Common myeloid progenitor, CD34-positive (primary cell): ENCODE measurements at regions not wholly inside any gene's neighbourhood (a gene's known extent, or its start where the extent isn't known, plus 50 kb on each side); places are given as distances from the start of the nearest gene placed in this dataset.

Experiments used
- CTCF ChIA-PET: fragments of 350-600 bp; sonication (Branson Sonifier 250); formaldehyde crosslinking; loops from one replicate; lab custom pipeline; 2021; ENCODE audit warnings: antibody characterized with exemption; lab: Charles Lee
- POLR2A ChIA-PET: fragments of 350-600 bp; sonication (Branson Sonifier 250); formaldehyde crosslinking; loops from one replicate; lab custom pipeline; 2021; ENCODE audit warnings: antibody characterized with exemption; lab: Charles Lee
- DNase-seq, 3 donors: peaks; one replicate each; pipeline versions ENCODE4 v3.0.0 to v3.0.0-alpha.2; 2013
- H3K27ac ChIP-seq, 2 experiments: 1 replicate in 1 of 2; 2 replicates in 1 of 2; pipeline ENCODE4 v1.7.0; 2013; ENCODE audit warnings: inconsistent platforms in 2 of 2, low read length in 2 of 2, mild to moderate bottlenecking in 2 of 2, low read depth in 1 of 2, moderate library complexity in 1 of 2; ENCODE audit not compliant: severe bottlenecking in 2 of 2, insufficient read depth in 1 of 2, poor library complexity in 1 of 2
- H3K27me3 ChIP-seq, 5 experiments: replicated peaks in 2 of 5; 1 replicate in 3 of 5; 2 replicates in 2 of 5; pipeline versions ENCODE4 v1.6.1 to v1.7.0; 2013; ENCODE audit warnings: low read length in 4 of 5, mild to moderate bottlenecking in 2 of 5, moderate library complexity in 2 of 5, inconsistent platforms in 1 of 5; ENCODE audit not compliant: insufficient read depth in 5 of 5, control insufficient read depth in 4 of 5
- H3K36me3 ChIP-seq, 4 experiments: 1 replicate in 2 of 4; 2 replicates in 2 of 4; pipeline versions ENCODE4 v1.6.1 to v1.7.0; 2013; ENCODE audit warnings: low read length in 3 of 4, control low read depth in 1 of 4, mild to moderate bottlenecking in 1 of 4; ENCODE audit not compliant: control insufficient read depth in 4 of 4, insufficient read depth in 4 of 4
- H3K4me1 ChIP-seq, 4 experiments: 1 replicate in 3 of 4; 2 replicates in 1 of 4; pipeline versions ENCODE4 v1.6.1 to v1.7.1; 2013; ENCODE audit warnings: low read length in 3 of 4, mild to moderate bottlenecking in 3 of 4, control low read depth in 1 of 4, inconsistent platforms in 1 of 4, moderate library complexity in 1 of 4; ENCODE audit not compliant: control insufficient read depth in 4 of 4, insufficient read depth in 4 of 4; ENCODE audit errors: control extremely low read depth in 1 of 4
- H3K4me3 ChIP-seq, 7 experiments: 1 replicate in 4 of 7; 2 replicates in 3 of 7; pipeline versions ENCODE4 v1.5.1 to v1.7.0; 2013; ENCODE audit warnings: mild to moderate bottlenecking in 7 of 7, low read length in 6 of 7, moderate library complexity in 6 of 7, inconsistent platforms in 2 of 7, low read depth in 2 of 7, control low read depth in 1 of 7; ENCODE audit not compliant: insufficient read depth in 4 of 7, control insufficient read depth in 1 of 7; ENCODE audit errors: extremely low read depth in 1 of 7
- H3K9me3 ChIP-seq, 5 experiments: 1 replicate in 4 of 5; 2 replicates in 1 of 5; pipeline versions ENCODE4 v1.6.1 to v1.7.1; 2013; ENCODE audit warnings: low read length in 4 of 5, mild to moderate bottlenecking in 2 of 5, inconsistent platforms in 1 of 5, low read depth in 1 of 5, moderate library complexity in 1 of 5; ENCODE audit not compliant: control insufficient read depth in 4 of 5, insufficient read depth in 2 of 5; ENCODE audit errors: control extremely low read depth in 1 of 5
- WGBS: methylation state at CpG from one replicate; pipeline ENCODE4 v1.1.5; 2013; ENCODE audit not compliant: insufficient coverage; 5-methylcytosine and 5-hydroxymethylcytosine counted together

DNA sequence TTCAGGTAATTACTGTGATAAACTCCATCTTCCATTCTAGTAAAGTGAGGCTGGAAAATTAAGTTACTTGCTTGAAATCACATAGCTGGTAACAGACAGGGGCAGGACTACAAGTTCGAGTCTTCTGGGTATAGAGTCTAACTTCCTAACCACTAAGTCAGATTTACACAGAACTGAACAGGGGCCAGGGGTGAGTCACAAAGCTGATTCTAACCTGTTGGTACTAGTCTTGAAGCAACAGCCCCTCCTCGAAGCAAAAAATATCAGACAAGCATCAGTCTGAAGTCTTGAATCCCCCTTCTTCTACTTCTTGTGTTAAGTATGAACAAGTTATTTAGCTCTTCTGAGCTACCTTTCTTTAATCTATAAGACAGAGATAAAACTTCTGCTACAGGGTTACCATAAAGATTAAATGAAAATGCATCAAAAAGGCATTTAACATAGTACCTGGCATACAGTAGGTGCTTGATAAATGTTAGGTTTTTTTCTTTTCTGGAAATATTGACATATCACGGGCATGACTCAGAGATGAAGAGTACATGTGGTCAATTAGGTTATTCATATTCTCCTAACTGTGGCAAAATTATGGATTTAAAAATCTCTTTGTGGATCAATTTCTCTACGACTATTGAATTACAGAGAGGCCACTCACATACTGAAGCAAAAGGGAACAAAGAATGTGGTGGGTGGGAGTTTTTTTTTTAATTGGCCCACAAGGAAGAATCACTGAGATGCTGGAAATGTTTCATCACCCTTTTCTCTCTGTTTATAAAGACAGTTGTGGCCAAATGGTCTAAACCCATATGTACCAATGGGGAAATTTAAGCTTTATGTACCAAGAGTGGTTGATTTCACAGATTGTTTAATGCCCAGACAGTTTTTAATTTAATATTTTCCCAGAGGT, 266.9 kb upstream of the DYNLRB2 start:
- Histone ChIP-seq H3K27me3 (no peaks in the 10 kb centered on the region), H3K4me3 (no peak overlapping the region), H3K4me1 (no peaks in the 10 kb centered on the region), H3K27ac (no peak overlapping the region), H3K36me3 (no peaks in the 10 kb centered on the region), H3K9me3 (no peaks in the 10 kb centered on the region)
- no peak for DNase-seq
- ChIA-PET CTCF (interaction anchor here (1.4 kb wide), 1 partner anchor 10 kb away, joined by 3 read pairs; no protein-coding TSS in a partner anchor), POLR2A (no interaction called here)
- WGBS, result 100% methylated on average over 1 of the region's 4 CpGs

DNA sequence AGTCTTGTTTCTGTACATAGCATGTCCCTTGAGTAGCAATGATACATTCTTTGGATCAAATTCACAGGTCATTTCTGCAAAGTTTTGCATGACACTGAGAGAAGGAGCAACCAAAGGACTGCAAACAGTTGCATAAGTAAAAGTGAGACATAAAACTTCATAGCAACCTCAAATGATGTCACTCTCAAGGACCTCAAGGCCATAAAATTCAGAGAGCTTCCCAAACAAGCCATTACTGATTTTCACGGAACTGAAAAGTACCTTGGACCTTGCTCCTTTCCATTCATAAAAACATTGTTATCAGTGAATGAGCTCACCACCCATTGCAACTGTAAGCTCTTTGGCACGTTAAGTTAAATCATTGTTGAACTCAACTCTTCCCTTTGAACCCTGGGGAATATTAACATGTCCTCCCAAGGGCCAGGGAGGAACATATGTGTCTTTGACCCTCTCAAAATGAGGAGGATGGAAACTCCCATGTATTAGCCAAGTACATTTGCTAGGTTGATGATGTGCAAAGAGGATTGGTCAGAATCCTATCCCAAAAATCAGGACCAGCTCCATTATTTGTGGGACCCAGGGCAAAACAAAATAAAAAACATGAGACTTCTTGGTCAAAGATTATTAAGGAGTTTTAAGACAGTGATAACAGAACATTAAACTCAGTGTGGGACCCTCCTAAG, 275.0 kb upstream of the DYNLRB2 start:
- H3K4me3 ChIP-seq, result no peak overlapping the region
- no peak overlapping the region for H3K27ac ChIP-seq
- no peaks in the 10 kb centered on the region for H3K9me3 ChIP-seq
- no peaks in the 10 kb centered on the region for H3K36me3 ChIP-seq
- H3K27me3 ChIP-seq, result no peaks in the 10 kb centered on the region
- no peak for DNase-seq
- no peaks in the 10 kb centered on the region for H3K4me1 ChIP-seq
- WGBS, result 100% methylated on average over 2 of the region's 2 CpGs
- CTCF ChIA-PET, result interaction anchor here (1.4 to 2.0 kb wide), 2 partner anchors 12 to 13 kb away, joined by 3 to 5 read pairs; no protein-coding TSS in a partner anchor
- POLR2A ChIA-PET, result no interaction called here

DNA sequence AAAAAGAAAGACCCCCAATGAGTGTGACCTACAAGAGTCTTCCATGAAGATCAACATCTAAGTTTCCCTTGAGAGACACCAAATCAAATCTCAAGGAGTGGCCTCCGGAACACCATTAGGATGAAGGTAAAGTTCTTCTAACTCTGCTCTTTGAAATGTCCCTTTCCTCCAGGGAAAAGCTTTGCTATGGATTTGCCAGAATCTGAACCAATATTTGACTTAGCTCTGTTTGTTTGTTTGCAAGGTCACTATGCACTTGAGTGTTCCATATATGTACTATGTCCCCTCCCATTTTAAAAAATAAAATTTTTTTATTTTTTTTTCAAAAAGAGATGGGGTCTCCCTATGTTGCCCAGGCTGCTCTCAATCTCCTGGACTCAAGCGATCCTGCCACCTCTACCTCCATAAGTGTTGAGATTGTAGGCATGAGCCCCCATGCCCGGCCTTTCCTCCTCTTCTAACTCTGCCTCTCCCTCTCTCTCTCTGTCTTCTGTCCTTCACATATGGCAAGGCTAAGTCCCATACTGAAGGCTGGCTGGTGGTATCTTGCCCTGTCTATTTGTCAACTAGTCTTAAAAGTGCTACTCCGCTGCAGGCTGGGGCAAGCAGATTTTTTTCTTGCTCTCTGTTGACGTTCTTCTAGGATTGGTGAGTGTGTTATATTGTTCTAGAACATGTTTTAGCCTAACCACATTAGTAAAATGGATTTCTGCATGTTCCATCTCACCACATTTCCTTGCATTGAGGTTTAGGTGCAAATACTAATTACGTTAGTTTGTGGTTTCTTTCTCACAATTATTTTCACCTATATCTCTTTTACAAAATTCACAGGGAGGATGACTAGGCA, 276.7 kb upstream of the DYNLRB2 start:
- ChIA-PET CTCF (interaction anchor here (1.1 kb wide), 1 partner anchor 9 kb away, joined by 3 read pairs; no protein-coding TSS in a partner anchor), POLR2A (no interaction called here)
- Histone ChIP-seq H3K27me3 (no peaks in the 10 kb centered on the region), H3K4me1 (no peaks in the 10 kb centered on the region), H3K4me3 (no peak overlapping the region), H3K36me3 (no peaks in the 10 kb centered on the region), H3K27ac (no peak overlapping the region), H3K9me3 (no peaks in the 10 kb centered on the region)
- DNase-seq, result no peak
- 96% methylated on average over 4 of the region's 6 CpGs for WGBS

DNA sequence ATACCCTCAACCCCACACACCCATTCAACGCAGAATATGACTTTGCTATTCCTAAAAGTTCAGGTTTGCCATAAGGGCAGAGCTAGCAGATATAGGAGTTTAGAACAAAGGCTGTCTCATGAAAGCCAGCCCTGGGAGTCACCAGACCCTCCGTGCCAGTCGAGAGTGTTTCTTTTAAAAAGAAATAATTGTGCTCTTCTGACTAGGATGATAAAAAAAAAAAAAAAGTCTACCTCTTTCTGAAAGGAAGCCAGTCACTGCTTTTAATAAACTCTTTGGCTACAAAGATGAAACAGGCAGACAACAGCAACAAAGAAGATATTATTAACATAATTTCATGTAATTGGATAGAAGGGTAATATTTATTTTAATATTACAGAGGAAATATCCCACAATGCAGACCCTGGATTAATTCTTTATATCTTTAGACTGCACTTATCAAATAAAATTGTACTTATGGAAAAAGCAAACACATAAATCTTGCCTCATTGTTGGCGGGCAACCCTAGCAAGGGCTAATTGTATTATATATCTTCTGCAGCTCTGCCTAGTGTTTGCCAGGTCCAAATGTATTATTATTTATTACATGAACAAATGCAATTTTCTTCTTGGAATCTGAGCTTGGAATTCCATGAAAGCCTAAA, 277.5 kb upstream of the DYNLRB2 start:
- no peak for DNase-seq
- POLR2A ChIA-PET, result interaction anchor here (0.5 kb wide), 1 partner anchor 135 kb away, joined by 4 read pairs; no protein-coding TSS in a partner anchor
- no peaks in the 10 kb centered on the region for H3K36me3 ChIP-seq
- no peak overlapping the region for H3K27ac ChIP-seq
- H3K4me1 ChIP-seq, result no peaks in the 10 kb centered on the region
- no peak overlapping the region for H3K4me3 ChIP-seq
- CTCF ChIA-PET, result interaction anchor here (0.6 to 1.1 kb wide), 2 partner anchors 10 to 93 kb away, joined by 3 read pairs; no protein-coding TSS in a partner anchor
- 100% methylated on average over 1 of the region's 4 CpGs for WGBS
- no peaks in the 10 kb centered on the region for H3K9me3 ChIP-seq
- H3K27me3 ChIP-seq, result no peaks in the 10 kb centered on the region

DNA sequence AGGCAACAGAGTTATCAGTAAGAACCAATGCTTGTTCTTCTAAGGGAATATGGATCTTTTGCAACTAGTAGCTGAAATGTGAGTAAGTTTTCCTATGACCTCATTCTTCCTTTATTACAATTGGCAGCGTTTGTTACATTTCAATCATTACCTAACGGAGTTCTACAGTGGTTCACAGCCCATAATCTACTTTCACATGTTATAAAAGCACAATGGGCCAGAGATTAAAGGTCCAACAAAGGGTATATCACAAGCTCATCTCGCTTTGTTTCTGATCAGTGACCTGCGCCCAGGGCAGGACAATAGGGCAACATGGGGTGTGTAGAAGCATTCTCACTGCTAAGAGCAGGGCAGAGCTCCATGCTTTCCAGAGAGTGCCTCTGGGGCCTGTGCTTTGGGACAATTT, 279.9 kb upstream of the DYNLRB2 start:
- Histone ChIP-seq H3K36me3 (no peaks in the 10 kb centered on the region), H3K9me3 (no peaks in the 10 kb centered on the region), H3K27me3 (no peaks in the 10 kb centered on the region), H3K4me3 (no peak overlapping the region), H3K4me1 (no peaks in the 10 kb centered on the region), H3K27ac (no peak overlapping the region)
- POLR2A ChIA-PET, result no interaction called here
- WGBS, result 88% methylated on average over 4 of the region's 4 CpGs
- DNase-seq, result no peak
- CTCF ChIA-PET, result no interaction called here

DNA sequence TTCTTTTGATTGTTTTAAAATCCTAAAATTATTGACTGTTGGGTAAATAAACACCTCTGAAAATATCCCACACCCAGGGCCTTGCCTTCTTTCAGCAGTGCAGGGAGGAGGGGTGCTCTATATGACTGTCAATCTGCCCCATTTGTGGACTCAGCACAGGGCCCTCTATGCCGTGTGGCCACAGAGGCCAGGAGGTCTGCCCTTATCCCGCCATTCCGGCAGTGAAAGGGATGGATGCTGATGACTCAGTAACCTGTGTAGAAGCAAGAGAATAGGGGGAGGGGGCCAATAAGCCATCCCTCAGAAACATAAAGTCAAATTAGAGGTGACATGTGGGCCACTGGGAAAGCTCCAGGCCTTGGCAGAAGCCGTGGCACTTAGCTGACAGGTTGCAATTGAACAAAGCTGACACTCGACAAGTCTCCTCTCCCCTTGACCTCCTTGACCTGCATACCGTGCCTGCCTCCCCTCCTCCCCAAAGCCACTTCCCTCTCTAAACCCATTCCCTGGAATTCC, 281.4 kb upstream of the DYNLRB2 start:
- Histone ChIP-seq H3K9me3 (no peaks in the 10 kb centered on the region), H3K36me3 (no peaks in the 10 kb centered on the region), H3K27me3 (no peaks in the 10 kb centered on the region), H3K4me1 (no peaks in the 10 kb centered on the region), H3K27ac (no peak overlapping the region), H3K4me3 (no peak overlapping the region)
- ChIA-PET CTCF (no interaction called here), POLR2A (no interaction called here)
- no peak for DNase-seq
- WGBS, result 100% methylated on average over 1 of the region's 6 CpGs
